Colonic mucosa (tissue), 4 donors: ENCODE measurements at regions not wholly inside any gene's neighbourhood (a gene's known extent, or its start where the extent isn't known, plus 50 kb on each side); places are given as distances from the start of the nearest gene placed in this dataset.

Experiments
- DNase-seq: peaks from one replicate; pipeline ENCODE4 v3.0.0-alpha.2; 2020
- H3K27ac ChIP-seq: fragments of 200-600 bp; one replicate; pipeline ENCODE4 v1.8.0; 2021
- H3K27me3 ChIP-seq: fragments of 200-600 bp; one replicate; pipeline ENCODE4 v1.8.0; 2021
- H3K36me3 ChIP-seq: fragments of 200-600 bp; one replicate; pipeline ENCODE4 v1.8.0; 2021
- H3K4me1 ChIP-seq: fragments of 200-600 bp; one replicate; pipeline ENCODE4 v1.8.0; 2021; ENCODE audit warnings: mild to moderate bottlenecking
- H3K4me3 ChIP-seq: fragments of 200-600 bp; one replicate; pipeline ENCODE4 v1.8.0; 2021
- H3K9ac ChIP-seq, 2 donors: one replicate each; pipeline ENCODE4 v1.7.0; 2013; ENCODE audit warnings: control low read depth in 2 of 2, low read depth in 2 of 2, low read length in 2 of 2
- H3K9me3 ChIP-seq: fragments of 200-600 bp; one replicate; pipeline ENCODE4 v1.8.0; 2021
- intact Hi-C: fragments of 100-400 bp; cut with DNase I; formaldehyde crosslinking; loops from one replicate; pipeline ENCODE4 v1.14.1; 2022
- TF ChIP-seq, protein P1 (sequence below): fragments of 200-600 bp; IDR thresholded peaks from one replicate; pipeline ENCODE4 v1.8.0; 2022; ENCODE audit warnings: antibody characterized with exemption, mild to moderate bottlenecking
- donor health status: healthy.
- donor health status: DM: no; HTN: no; CAD: no.
- donor health status: DM: no; HTN: no; CAD: no.

GRCh38 chrX:39161611-39162255, 360.5 kb downstream of the MID1IP1 start:
- Histone ChIP-seq H3K27ac (no peak overlapping the region), H3K9me3 (no peaks in the 10 kb centered on the region), H3K4me1 (no peaks in the 10 kb centered on the region), H3K4me3 (no peak overlapping the region), H3K9ac (no peak overlapping the region), H3K27me3 (no peaks in the 10 kb centered on the region), H3K36me3 (no peaks in the 10 kb centered on the region)
- TF ChIP-seq, protein P1, sequence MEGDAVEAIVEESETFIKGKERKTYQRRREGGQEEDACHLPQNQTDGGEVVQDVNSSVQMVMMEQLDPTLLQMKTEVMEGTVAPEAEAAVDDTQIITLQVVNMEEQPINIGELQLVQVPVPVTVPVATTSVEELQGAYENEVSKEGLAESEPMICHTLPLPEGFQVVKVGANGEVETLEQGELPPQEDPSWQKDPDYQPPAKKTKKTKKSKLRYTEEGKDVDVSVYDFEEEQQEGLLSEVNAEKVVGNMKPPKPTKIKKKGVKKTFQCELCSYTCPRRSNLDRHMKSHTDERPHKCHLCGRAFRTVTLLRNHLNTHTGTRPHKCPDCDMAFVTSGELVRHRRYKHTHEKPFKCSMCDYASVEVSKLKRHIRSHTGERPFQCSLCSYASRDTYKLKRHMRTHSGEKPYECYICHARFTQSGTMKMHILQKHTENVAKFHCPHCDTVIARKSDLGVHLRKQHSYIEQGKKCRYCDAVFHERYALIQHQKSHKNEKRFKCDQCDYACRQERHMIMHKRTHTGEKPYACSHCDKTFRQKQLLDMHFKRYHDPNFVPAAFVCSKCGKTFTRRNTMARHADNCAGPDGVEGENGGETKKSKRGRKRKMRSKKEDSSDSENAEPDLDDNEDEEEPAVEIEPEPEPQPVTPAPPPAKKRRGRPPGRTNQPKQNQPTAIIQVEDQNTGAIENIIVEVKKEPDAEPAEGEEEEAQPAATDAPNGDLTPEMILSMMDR = no peak
- no peak for DNase-seq
- intact Hi-C loops = no loop called here

- Histone ChIP-seq H3K9me3 (no peaks in the 10 kb centered on the region), H3K4me1 (no peaks in the 10 kb centered on the region), H3K27ac (no peak overlapping the region), H3K27me3 (no peaks in the 10 kb centered on the region), H3K36me3 (no peaks in the 10 kb centered on the region), H3K9ac (no peak overlapping the region), H3K4me3 (no peak overlapping the region)
- intact Hi-C loops = no loop called here
- TF ChIP-seq, protein P1 = no peak
- peak; percentile 64 for DNase-seq
Measured at GRCh38 chrX:39162322-39162735, 361.1 kb downstream of the MID1IP1 start.

DNA sequence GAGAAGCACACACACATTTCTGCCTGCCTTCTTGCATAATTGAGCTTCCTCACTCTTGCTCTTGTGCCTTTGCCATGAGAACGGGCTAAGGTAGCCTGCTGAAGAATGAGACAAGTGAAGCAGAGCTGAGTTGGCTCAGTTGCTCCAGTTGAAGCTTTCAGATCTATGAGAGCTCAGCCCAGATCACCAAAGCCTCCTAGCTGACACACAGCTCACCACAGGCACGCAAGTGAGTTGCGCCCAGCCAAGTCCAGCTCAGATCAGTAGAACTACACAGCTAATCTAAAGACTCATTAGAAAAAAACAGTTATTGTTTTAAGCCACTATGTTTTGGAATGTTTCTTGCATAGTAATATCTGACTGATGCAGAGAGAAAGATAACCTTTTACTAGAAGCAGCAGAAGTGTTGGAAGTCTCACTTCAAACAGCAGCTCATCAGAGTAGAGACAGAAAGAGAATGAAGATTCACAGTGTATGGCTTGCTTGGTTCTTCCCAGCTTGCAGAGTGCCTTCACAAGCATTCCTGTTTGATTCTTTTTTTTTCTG, 362.4 kb downstream of the MID1IP1 start:
- Histone ChIP-seq H3K4me3 (no peak overlapping the region), H3K36me3 (no peaks in the 10 kb centered on the region), H3K27ac (no peak overlapping the region), H3K4me1 (no peaks in the 10 kb centered on the region), H3K9ac (no peak overlapping the region), H3K27me3 (no peaks in the 10 kb centered on the region), H3K9me3 (no peaks in the 10 kb centered on the region)
- TF ChIP-seq, protein P1 = no peak
- DNase-seq = no peak
- intact Hi-C loops = no loop called here

DNA sequence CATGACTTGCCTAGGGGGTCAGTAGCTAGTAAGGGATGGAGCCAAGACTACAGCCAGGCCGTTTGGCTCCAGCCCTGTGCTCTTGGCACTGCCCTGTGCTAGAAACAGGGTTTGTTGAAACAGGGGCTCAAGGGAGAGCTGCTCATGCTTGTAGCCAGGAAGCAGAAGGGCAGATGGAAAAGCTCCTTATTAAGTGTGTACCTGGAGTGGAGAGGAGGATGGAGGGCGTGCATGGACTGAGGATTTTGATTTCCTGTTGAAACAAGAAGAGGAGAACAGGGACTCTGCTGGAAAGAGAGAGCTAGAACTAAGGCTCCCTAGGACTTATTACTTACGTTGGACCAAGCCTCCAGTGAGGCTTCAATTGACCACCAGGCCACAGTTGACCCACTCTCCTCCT, 363.0 kb downstream of the MID1IP1 start:
- TF ChIP-seq, protein P1 = no peak
- DNase-seq = no peak

DNA sequence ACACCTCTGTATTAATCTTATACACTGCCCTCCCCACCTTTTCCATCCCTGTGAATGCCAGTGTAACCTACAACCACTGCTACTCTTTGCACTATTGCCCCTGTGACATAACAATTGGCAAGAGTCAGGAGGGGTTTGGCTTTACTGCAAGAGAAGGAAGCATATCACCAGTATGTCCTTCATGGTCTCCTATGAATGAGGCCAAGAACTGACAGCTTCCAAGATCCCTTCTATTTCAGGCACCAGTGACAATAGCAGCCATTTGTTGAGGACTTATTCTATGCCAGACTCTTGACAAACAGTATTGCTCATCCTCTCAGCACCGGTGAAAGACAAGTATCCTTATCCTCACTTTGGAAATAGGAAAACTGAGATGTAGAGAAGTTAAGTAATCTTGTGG, 363.9 kb downstream of the MID1IP1 start:
- Histone ChIP-seq H3K27ac (no peak overlapping the region), H3K27me3 (no peaks in the 10 kb centered on the region), H3K4me3 (no peak overlapping the region), H3K4me1 (no peaks in the 10 kb centered on the region), H3K9ac (no peak overlapping the region), H3K36me3 (no peaks in the 10 kb centered on the region), H3K9me3 (no peaks in the 10 kb centered on the region)
- DNase-seq = no peak
- intact Hi-C loops = no loop called here
- TF ChIP-seq, protein P1 = no peak

More for the DNA sequence above, 363.0 kb downstream of the MID1IP1 start:
- H3K9me3 ChIP-seq = no peaks in the 10 kb centered on the region
- intact Hi-C loops = no loop called here
- no peak overlapping the region for H3K4me3 ChIP-seq
- H3K27me3 ChIP-seq = no peaks in the 10 kb centered on the region
- no peak overlapping the region for H3K9ac ChIP-seq
- H3K27ac ChIP-seq = no peak overlapping the region
- no peaks in the 10 kb centered on the region for H3K36me3 ChIP-seq
- no peaks in the 10 kb centered on the region for H3K4me1 ChIP-seq
